ENCODE measurements at regions not wholly inside any gene's neighbourhood (a gene's known extent, or its start where the extent isn't known, plus 50 kb on each side); places are given as distances from the start of the nearest gene placed in this dataset.

GRCh38 chr9:135370411-135371375 is 108.9 kb upstream of the PPP1R26 start:
- H3K9me3 ChIP-seq (ENCODE audit: insufficient read depth, low read length): no peaks in the 10 kb centered on the region
- TF ChIP-seq EZH2phosphoT487 (conservative IDR thresholded peaks at IDR 0.05; ENCODE audit: low read length) (no peak), CTCF (IDR thresholded peaks at IDR 0.05; ENCODE audit: insufficient read depth, low read length, poor library complexity, severe bottlenecking) (no peak)
- no peaks in the 10 kb centered on the region for H4K20me1 ChIP-seq (ENCODE audit: low read depth, low read length)

GRCh38 chr9:135371535-135371934 is 108.0 kb upstream of the PPP1R26 start:
- Histone ChIP-seq H3K4me2 (ENCODE audit: low read depth, low read length, poor library complexity, severe bottlenecking) (no peak overlapping the region), H2AFZ (ENCODE audit: low read depth, low read length, severe bottlenecking) (no peak overlapping the region), H3F3A (ENCODE audit: insufficient read depth) (no peaks in the 10 kb centered on the region), H3K9me2 (replicated peaks; ENCODE audit: insufficient read depth, low read length) (no peaks in the 10 kb centered on the region), H3K27ac (ENCODE audit: low read depth, low read length) (no peak overlapping the region), H4K20me1 (ENCODE audit: low read depth, low read length) (no peaks in the 10 kb centered on the region), H3K9ac (ENCODE audit: low read length) (no peak overlapping the region), H3K4me3 (ENCODE audit: insufficient read depth, low read length, poor library complexity, severe bottlenecking) (no peak overlapping the region), H3K79me2 (ENCODE audit: insufficient read depth, low read length) (no peaks in the 10 kb centered on the region), H3K27me3 (ENCODE audit: low read length) (no peaks in the 10 kb centered on the region), H3K9me3 (ENCODE audit: insufficient read depth, low read length) (no peaks in the 10 kb centered on the region), H3K36me3 (ENCODE audit: low read length) (no peaks in the 10 kb centered on the region)
- TF ChIP-seq CTCF (IDR thresholded peaks at IDR 0.05; ENCODE audit: insufficient read depth, low read length, poor library complexity, severe bottlenecking): no peak
- no peak for TF ChIP-seq EZH2phosphoT487 (conservative IDR thresholded peaks at IDR 0.05; ENCODE audit: low read length)

More at GRCh38 chr9:135370411-135371375, 108.9 kb upstream of the PPP1R26 start:
- Histone ChIP-seq H3F3A (ENCODE audit: insufficient read depth) (no peaks in the 10 kb centered on the region), H3K9me2 (replicated peaks; ENCODE audit: insufficient read depth, low read length) (no peaks in the 10 kb centered on the region), H3K27me3 (ENCODE audit: low read length) (no peaks in the 10 kb centered on the region), H3K79me2 (ENCODE audit: insufficient read depth, low read length) (no peaks in the 10 kb centered on the region), H2AFZ (ENCODE audit: low read depth, low read length, severe bottlenecking) (no peak overlapping the region), H3K27ac (ENCODE audit: low read depth, low read length) (no peak overlapping the region), H3K36me3 (ENCODE audit: low read length) (no peaks in the 10 kb centered on the region), H3K9ac (ENCODE audit: low read length) (no peak overlapping the region), H3K4me2 (ENCODE audit: low read depth, low read length, poor library complexity, severe bottlenecking) (no peak overlapping the region), H3K4me3 (ENCODE audit: insufficient read depth, low read length, poor library complexity, severe bottlenecking) (no peak overlapping the region)

GRCh38 chr9:135372036-135372435 is 107.5 kb upstream of the PPP1R26 start:
- H3K27me3 ChIP-seq (ENCODE audit: low read length): no peaks in the 10 kb centered on the region
- no peaks in the 10 kb centered on the region for H4K20me1 ChIP-seq (ENCODE audit: low read depth, low read length)
- H2AFZ ChIP-seq (ENCODE audit: low read depth, low read length, severe bottlenecking): no peak overlapping the region
- no peak overlapping the region for H3K9ac ChIP-seq (ENCODE audit: low read length)
- H3K9me3 ChIP-seq (ENCODE audit: insufficient read depth, low read length): no peaks in the 10 kb centered on the region
- H3F3A ChIP-seq (ENCODE audit: insufficient read depth): no peaks in the 10 kb centered on the region
- no peak overlapping the region for H3K4me3 ChIP-seq (ENCODE audit: insufficient read depth, low read length, poor library complexity, severe bottlenecking)
- TF ChIP-seq EZH2phosphoT487 (conservative IDR thresholded peaks at IDR 0.05; ENCODE audit: low read length): no peak
- TF ChIP-seq CTCF (IDR thresholded peaks at IDR 0.05; ENCODE audit: insufficient read depth, low read length, poor library complexity, severe bottlenecking): no peak
- H3K36me3 ChIP-seq (ENCODE audit: low read length): no peaks in the 10 kb centered on the region
- no peaks in the 10 kb centered on the region for H3K79me2 ChIP-seq (ENCODE audit: insufficient read depth, low read length)
- H3K27ac ChIP-seq (ENCODE audit: low read depth, low read length): no peak overlapping the region
- H3K4me2 ChIP-seq (ENCODE audit: low read depth, low read length, poor library complexity, severe bottlenecking): no peak overlapping the region
- H3K9me2 ChIP-seq (replicated peaks; ENCODE audit: insufficient read depth, low read length): no peaks in the 10 kb centered on the region
